Fibroblast of mammary gland (primary cell): ENCODE measurements at regions not wholly inside any gene's neighbourhood (a gene's known extent, or its start where the extent isn't known, plus 50 kb on each side); places are given as distances from the start of the nearest gene placed in this dataset.
A peak's percentile ranks its signal among the peaks of the same experiment; 100 is the strongest.

Experiments used
- DNase-seq: peaks from one replicate; pipeline ENCODE4 v3.0.0-alpha.2; 2010; ENCODE audit warnings: low read depth
- H3K4me3 ChIP-seq: 2 replicates; pipeline ENCODE4 v1.5.1; 2011; ENCODE audit warnings: low read depth, mild to moderate bottlenecking, low read length, moderate library complexity; ENCODE audit not compliant: control insufficient read depth
- TF ChIP-seq, protein P1 (sequence below): conservative IDR thresholded peaks from 2 replicates; pipeline ENCODE4 v1.5.1; 2011; ENCODE audit warnings: low read depth, low read length, inconsistent platforms; ENCODE audit not compliant: control insufficient read depth, insufficient read depth

DNA sequence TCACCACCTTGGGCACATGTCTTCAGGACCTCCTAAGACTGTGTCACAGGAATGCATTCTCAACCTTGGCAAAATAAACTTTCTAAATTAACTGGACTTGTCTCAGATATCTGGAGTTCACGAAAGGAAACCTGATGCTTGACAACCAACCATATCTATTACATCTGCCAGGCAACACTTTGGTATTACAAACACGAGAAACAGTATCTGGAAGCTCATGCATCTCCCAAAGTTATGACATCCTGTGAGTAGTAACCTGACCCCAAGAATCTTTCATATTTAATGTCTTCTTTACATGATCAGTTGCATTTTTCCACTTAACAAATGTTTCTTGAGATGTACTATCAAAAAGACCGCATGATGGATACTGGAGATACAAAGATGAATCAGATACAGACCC is 465.3 kb upstream of the AGTR1 start:
- TF ChIP-seq, protein P1, sequence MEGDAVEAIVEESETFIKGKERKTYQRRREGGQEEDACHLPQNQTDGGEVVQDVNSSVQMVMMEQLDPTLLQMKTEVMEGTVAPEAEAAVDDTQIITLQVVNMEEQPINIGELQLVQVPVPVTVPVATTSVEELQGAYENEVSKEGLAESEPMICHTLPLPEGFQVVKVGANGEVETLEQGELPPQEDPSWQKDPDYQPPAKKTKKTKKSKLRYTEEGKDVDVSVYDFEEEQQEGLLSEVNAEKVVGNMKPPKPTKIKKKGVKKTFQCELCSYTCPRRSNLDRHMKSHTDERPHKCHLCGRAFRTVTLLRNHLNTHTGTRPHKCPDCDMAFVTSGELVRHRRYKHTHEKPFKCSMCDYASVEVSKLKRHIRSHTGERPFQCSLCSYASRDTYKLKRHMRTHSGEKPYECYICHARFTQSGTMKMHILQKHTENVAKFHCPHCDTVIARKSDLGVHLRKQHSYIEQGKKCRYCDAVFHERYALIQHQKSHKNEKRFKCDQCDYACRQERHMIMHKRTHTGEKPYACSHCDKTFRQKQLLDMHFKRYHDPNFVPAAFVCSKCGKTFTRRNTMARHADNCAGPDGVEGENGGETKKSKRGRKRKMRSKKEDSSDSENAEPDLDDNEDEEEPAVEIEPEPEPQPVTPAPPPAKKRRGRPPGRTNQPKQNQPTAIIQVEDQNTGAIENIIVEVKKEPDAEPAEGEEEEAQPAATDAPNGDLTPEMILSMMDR, result no peak
- no peak overlapping the region for H3K4me3 ChIP-seq
- DNase-seq, result no peak

DNA sequence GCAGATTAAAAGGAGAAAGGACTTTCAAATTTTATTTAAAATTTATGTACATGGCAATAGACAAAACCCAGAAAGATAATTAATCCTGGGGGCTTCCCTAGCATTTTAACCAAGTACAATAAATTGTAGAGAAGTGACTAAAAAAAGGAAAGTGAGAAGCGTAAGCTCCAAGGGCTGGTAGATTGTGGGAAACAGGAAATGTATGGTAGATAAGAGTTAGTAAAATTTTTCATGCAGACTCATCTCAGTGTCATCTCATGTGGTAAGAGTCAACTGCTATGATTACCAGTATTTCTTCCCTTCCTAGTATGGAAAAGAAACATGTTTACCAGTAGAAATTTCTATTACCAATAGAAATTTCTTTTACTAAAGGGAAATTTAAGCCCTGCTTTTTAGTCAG is 464.3 kb upstream of the AGTR1 start:
- TF ChIP-seq, protein P1, result no peak
- H3K4me3 ChIP-seq, result no peak overlapping the region
- peak; percentile 45 for DNase-seq

GRCh38 chr3:148234536-148234935 is 463.2 kb upstream of the AGTR1 start:
- no peak overlapping the region for H3K4me3 ChIP-seq

DNA sequence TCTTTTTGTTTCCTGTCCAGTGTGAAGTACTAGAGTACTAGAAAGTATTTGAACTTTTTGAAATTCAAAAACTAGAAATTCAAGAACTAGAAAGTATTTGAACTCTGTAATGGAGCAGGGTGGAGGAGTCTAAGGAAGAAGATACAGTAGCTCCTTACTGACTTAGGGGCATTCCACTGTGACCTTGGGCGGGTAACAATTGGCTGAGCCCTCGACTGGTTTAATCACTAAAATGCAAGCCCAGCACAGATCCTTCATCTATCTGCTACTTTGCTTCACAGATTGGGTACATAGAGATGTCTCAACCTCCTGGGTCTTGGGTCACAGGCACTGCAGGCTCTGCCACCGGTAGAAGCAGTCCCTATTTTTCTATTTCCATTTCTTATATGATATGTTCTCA is 462.1 kb upstream of the AGTR1 start:
- no peak for DNase-seq
- TF ChIP-seq, protein P1, result no peak
- H3K4me3 ChIP-seq, result no peak overlapping the region

More at GRCh38 chr3:148234536-148234935, 463.2 kb upstream of the AGTR1 start:
- TF ChIP-seq, protein P1, result no peak
- no peak for DNase-seq

- TF ChIP-seq, protein P1, result no peak
Measured at GRCh38 chr3:148238421-148238821, 459.3 kb upstream of the AGTR1 start.

GRCh38 chr3:148240351-148240750 is 457.4 kb upstream of the AGTR1 start:
- TF ChIP-seq, protein P1, result no peak
- no peak for DNase-seq
- H3K4me3 ChIP-seq, result no peak overlapping the region

More at GRCh38 chr3:148238421-148238821, 459.3 kb upstream of the AGTR1 start:
- H3K4me3 ChIP-seq, result no peak overlapping the region
- DNase-seq, result peak; percentile 29

- TF ChIP-seq, protein P1, result no peak
- DNase-seq, result peak; percentile 20
- no peak overlapping the region for H3K4me3 ChIP-seq
Measured at GRCh38 chr3:148243609-148244008, 454.1 kb upstream of the AGTR1 start.
